GM21423 (cell line): ENCODE measurements at regions not wholly inside any gene's neighbourhood (a gene's known extent, or its start where the extent isn't known, plus 50 kb on each side); places are given as distances from the start of the nearest gene placed in this dataset.

Source experiments
- ATAC-seq: cut with Tn5 transposase; IDR thresholded peaks from one replicate; pipeline ENCODE4 v1.9.1; 2021; ENCODE audit warnings: mild to moderate bottlenecking, moderate library complexity; ENCODE audit not compliant: unreplicated experiment

- no peak for ATAC-seq
These were observed 58.1 kb upstream of the AGBL1 start for GRCh38 chr15:86021281-86022264.

GRCh38 chr15:86028961-86029360 is 50.7 kb upstream of the AGBL1 start:
- no peak for ATAC-seq
